Ovary (tissue), 7 donors: ENCODE measurements at regions not wholly inside any gene's neighbourhood (a gene's known extent, or its start where the extent isn't known, plus 50 kb on each side); places are given as distances from the start of the nearest gene placed in this dataset.
"Not testable (repeated sequence)": the region's sequence is repeated elsewhere in the genome, so short reads cannot be mapped to it uniquely, and the experiment has no call there.

Source experiments
- DNase-seq, 5 donors: peaks; one replicate each; pipeline ENCODE4 v3.0.0-alpha.2; 2019 to 2020
- H3K27ac ChIP-seq, 2 donors: fragments of 200-600 bp; one replicate each; pipeline versions ENCODE4 v1.5.1 to v1.8.0; 2019 to 2022
- H3K27me3 ChIP-seq: fragments of 200-600 bp; one replicate; pipeline ENCODE4 v1.8.0; 2022
- H3K36me3 ChIP-seq: fragments of 200-600 bp; sonication (generic); one replicate; pipeline ENCODE4 v1.5.1; 2019
- H3K4me1 ChIP-seq: one replicate; pipeline ENCODE4 v1.8.1; 2013; ENCODE audit warnings: mild to moderate bottlenecking, moderate library complexity; ENCODE audit not compliant: insufficient read depth
- H3K4me3 ChIP-seq: fragments of 200-600 bp; sonication (generic); one replicate; pipeline ENCODE4 v1.5.1; 2017
- H3K9me3 ChIP-seq, 2 donors: fragments of 200-600 bp in 1 of 2; sonication (generic) in 1 of 2; one replicate each; pipeline versions ENCODE4 v1.5.1 to v1.8.1; 2013 to 2019; ENCODE audit warnings: mild to moderate bottlenecking in 1 of 2, moderate library complexity in 1 of 2
- CTCF ChIP-seq, 3 donors: fragments of 450-650 bp in 2 of 3; fragments of 200-600 bp in 1 of 3; IDR thresholded peaks; one replicate each; pipeline versions ENCODE4 v1.5.1 to v1.8.0; 2016 to 2022; ENCODE audit warnings: antibody characterized with exemption in 3 of 3, mild to moderate bottlenecking in 1 of 3
- EP300 ChIP-seq: sonication (generic); formaldehyde crosslinking; IDR thresholded peaks from one replicate; pipeline ENCODE4 v1.6.1; 2017; ENCODE audit warnings: antibody characterized with exemption
- POLR2A ChIP-seq: fragments of 450-650 bp; IDR thresholded peaks from one replicate; pipeline ENCODE4 v1.6.1; 2017; ENCODE audit warnings: antibody characterized with exemption, mild to moderate bottlenecking, moderate library complexity
- WGBS, 3 donors: extraction: QIAGEN DNeasy Blood & Tissue Kit in 1 of 3; methylation state at CpG; one replicate each; pipeline versions ENCODE4 v1.1.5 to v1.1.7; 2013 to 2017; 5-methylcytosine and 5-hydroxymethylcytosine counted together
- intact Hi-C, 4 donors: fragments of 100-400 bp; cut with DNase I; formaldehyde crosslinking; loops; one replicate each; pipeline versions ENCODE4 v1.11.0 to v1.15.1; 2022 to 2023
- donor health status: DM: no; HTN: no; CAD: no; lungs with moderate emphysema.
- donor health status: DM: no; HTN: no; CAD: no.
- donor health status: Bipolar disorder and iron deficiency.
- donor health status: DM: no; HTN: no; CAD: no.
- donor health status: DM: yes; HTN: yes; CAD: no.

DNA sequence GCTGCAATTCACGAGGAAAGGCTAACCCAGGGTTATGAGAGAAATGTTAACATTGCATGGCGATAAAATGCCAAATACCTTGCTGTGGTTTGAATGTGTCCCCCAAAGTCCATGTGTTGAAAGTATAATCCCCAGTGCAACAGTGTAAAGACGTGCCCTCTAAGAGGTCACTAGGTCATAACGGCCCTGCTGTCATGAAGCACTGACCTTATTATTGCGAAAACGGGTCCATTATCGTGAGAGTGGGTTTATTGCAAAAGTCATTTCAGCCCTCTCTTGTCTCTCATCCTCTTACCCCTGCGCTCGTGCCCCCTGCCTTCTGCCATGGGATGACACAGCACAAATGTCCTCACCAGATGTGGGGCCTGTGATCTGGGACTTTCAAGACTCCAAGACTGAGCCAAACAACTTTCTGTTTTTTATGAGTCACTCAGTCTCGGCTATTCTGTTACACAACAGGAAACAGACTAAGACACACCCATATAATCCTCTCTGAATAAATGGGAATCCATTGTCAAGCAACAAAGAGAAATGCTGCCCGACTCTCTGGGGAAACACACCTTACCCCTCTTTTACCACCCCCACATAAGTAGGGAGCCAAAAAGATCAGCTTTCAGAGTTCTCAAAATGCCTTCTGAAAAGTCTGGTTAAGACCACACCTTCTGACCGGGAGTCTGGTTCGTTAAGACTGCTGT, 73.1 kb upstream of the UCN3 start:
- Histone ChIP-seq H3K27me3 (no peaks in the 10 kb centered on the region), H3K4me3 (no peak overlapping the region), H3K36me3 (no peaks in the 10 kb centered on the region), H3K9me3 (no peaks in the 10 kb centered on the region), H3K4me1 (no peaks in the 10 kb centered on the region), H3K27ac (no peak overlapping the region)
- intact Hi-C loops = no loop called here
- 62 to 65% (median 64%) methylated on average over 13 of the region's 13 CpGs for WGBS, 3 donors
- no peak for DNase-seq
- TF ChIP-seq CTCF (IDR thresholded peaks at IDR 0.05) = no peak
- TF ChIP-seq POLR2A = no peak
- TF ChIP-seq EP300 = no peak

- H3K27ac ChIP-seq = no peak overlapping the region
- no peaks in the 10 kb centered on the region for H3K36me3 ChIP-seq
- intact Hi-C loops = no loop called here
- H3K9me3 ChIP-seq = no peaks in the 10 kb centered on the region
- TF ChIP-seq CTCF (IDR thresholded peaks at IDR 0.05) = no peak
- no peak for TF ChIP-seq EP300
- no peak for TF ChIP-seq POLR2A
- DNase-seq = no peak
- no peak overlapping the region for H3K4me3 ChIP-seq
- no peaks in the 10 kb centered on the region for H3K4me1 ChIP-seq
- H3K27me3 ChIP-seq = no peaks in the 10 kb centered on the region
- 79 to 87% (median 86%) methylated on average over 7 of the region's 7 CpGs for WGBS, 3 donors
These were observed 72.5 kb upstream of the UCN3 start for GRCh38 chr10:5292196-5292735.

- DNase-seq, H3K27ac ChIP-seq, intact Hi-C loops, H3K9me3 ChIP-seq, H3K27me3 ChIP-seq, H3K4me1 ChIP-seq, H3K36me3 ChIP-seq, H3K4me3 ChIP-seq: not testable (repeated sequence)
- 94 to 100% (median 94%) methylated on average over 2 of the region's 2 CpGs for WGBS, 3 donors
These were observed 71.8 kb upstream of the UCN3 start for GRCh38 chr10:5292970-5293369.

GRCh38 chr10:5293691-5294550, 70.8 kb upstream of the UCN3 start:
- DNase-seq = peak in 1 of 5 donors; percentile 43
- intact Hi-C loops = no loop called here
- Histone ChIP-seq H3K9me3 (no peaks in the 10 kb centered on the region), H3K27ac (no peak overlapping the region), H3K4me1 (no peaks in the 10 kb centered on the region), H3K27me3 (no peaks in the 10 kb centered on the region), H3K36me3 (no peaks in the 10 kb centered on the region), H3K4me3 (no peak overlapping the region)
- WGBS, 3 donors = 53 to 59% (median 53%) methylated on average over 15 of the region's 15 CpGs
- no peak for TF ChIP-seq CTCF (IDR thresholded peaks at IDR 0.05)

DNA sequence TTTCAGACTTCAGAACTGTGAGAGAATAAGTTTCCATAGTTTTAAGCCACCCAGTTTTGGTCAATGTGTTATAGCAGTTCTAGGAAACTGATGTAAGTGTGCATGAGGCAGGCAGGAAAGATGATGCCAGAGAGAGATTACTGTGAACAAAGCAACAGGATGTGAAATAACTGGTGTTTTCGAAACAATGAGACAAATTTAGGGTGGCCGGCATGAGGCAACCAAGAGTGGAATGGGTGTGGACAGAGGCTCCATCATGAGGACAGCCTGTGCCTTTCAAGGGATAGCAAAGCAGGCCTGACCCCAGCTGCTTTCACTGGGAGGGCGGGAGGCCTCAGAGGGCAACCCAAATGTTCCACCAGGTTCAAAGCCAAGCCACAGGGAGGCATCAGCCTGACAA, 67.3 kb upstream of the UCN3 start:
- intact Hi-C loops = no loop called here
- WGBS, 3 donors = 76 to 83% (median 82%) methylated on average over 3 of the region's 3 CpGs
- TF ChIP-seq CTCF (IDR thresholded peaks at IDR 0.05) (no peak), EP300 (no peak), POLR2A (no peak)
- Histone ChIP-seq H3K27ac (no peak overlapping the region), H3K36me3 (no peaks in the 10 kb centered on the region), H3K4me3 (no peak overlapping the region), H3K9me3 (no peaks in the 10 kb centered on the region), H3K27me3 (no peaks in the 10 kb centered on the region), H3K4me1 (no peaks in the 10 kb centered on the region)
- no peak for DNase-seq
